ENCODE measurements at regions not wholly inside any gene's neighbourhood (a gene's known extent, or its start where the extent isn't known, plus 50 kb on each side); places are given as distances from the start of the nearest gene placed in this dataset.
"Not testable (repeated sequence)": the region's sequence is repeated elsewhere in the genome, so short reads cannot be mapped to it uniquely, and the experiment has no call there.

- no peak for FAIRE-seq
Measured at GRCh38 chr13:24931450-24932251, 164.3 kb upstream of the PABPC3 start.

GRCh38 chr13:24933106-24934023, 162.6 kb upstream of the PABPC3 start:
- not testable (repeated sequence) for FAIRE-seq

GRCh38 chr13:24934024-24934385, 161.9 kb upstream of the PABPC3 start:
- FAIRE-seq, result not testable (repeated sequence)

GRCh38 chr13:24938966-24939365, 157.0 kb upstream of the PABPC3 start:
- FAIRE-seq, result no peak

- not testable (repeated sequence) for FAIRE-seq
Measured at GRCh38 chr13:24941023-24941713, 154.8 kb upstream of the PABPC3 start.

DNA sequence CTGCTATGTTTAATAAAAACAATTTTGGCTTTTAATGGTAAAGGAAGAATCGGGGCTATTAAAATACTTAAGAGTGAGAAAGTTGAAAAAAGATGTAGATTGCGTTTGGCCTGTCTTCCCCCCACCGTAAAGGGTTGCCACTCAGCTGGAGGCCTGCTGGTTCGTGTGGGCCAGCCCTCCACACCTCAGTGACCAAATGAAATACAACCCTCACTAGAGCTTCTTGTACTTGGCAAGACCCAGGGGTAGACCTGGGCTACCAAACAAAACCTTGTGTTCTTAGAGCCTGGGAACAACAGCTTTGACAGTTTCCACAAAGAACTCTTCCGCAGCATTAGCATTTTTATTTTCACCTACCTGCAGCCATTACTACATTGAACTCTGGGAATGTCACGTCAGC, 152.8 kb upstream of the PABPC3 start:
- FAIRE-seq, result no peak

- not testable (repeated sequence) for FAIRE-seq
Measured at GRCh38 chr13:24944073-24944472, 151.9 kb upstream of the PABPC3 start.

DNA sequence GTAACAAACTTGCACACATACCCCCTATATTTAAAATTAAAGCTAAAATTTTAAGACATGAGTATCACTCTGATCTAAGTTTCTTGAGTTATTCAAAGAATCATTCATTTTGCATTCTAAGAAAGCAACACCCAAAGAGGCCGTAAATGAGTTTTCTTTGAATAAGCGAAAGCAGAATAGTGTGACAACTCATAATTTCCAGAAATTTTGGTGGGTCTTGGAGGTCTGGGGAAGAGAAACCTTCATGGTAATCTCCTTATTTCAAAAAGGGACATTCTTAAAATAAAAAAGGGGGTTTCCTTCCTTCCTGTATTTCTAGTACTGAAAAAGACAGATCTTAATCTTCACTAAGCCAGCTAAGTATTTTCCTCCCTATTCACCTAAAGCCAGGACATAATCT, 147.0 kb upstream of the PABPC3 start:
- FAIRE-seq, result not testable (repeated sequence)

DNA sequence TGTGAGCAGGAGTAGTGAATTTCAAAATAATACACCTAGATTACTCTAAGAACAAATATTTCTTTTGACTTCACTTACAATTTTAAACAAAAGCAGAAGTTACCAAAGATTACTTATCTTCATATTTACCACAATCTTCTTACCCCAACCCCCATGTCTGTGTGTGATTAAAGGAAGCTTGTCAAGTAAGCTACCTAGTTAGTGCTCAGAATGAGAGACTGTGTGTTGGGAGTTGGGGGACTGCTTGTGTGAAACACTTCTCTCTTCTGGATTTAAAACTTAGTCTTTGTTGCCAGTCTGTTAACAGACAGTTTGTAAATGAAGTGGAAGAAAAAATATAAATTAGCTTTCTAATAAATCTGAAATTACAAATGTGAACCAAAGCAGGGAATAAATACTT, 145.3 kb upstream of the PABPC3 start:
- not testable (repeated sequence) for FAIRE-seq

DNA sequence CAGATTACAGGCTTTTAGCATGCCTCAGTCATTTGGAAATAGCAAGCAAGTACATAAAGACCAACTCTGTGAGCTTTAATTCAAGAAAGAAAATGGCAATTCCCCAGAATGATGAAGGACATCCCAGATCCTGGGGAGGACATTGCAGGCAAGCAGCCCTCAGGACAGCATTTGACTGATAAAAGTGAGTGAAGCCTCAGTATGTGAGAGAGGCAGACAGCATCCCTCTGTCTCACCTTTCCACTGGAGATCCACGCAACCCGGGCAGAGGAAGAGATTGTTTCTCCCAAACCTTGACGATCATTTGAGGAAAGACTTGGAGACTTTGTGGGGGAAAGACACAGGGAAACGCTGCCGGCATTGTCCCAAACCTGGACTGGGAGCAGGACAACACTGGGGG, 128.0 kb upstream of the PABPC3 start:
- FAIRE-seq, result not testable (repeated sequence)

DNA sequence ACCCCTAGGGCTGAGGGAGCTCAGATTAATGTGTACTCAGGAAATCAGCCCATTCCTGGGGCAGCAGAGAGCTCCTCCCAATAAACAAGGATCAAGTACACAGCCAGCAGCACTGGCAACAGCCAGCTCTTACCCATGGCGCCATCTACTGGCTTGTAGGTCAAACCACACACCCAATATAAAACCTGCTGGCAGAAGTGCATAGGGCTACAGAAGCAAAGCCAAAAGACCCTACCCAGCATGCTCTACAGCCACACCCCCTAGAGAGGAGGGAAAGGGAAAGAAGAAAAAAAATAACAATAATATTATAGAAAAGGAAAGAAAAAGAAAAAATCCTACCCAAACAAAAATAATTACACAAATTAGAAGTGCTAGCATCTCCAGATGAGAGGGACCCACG, 127.5 kb upstream of the PABPC3 start:
- FAIRE-seq, result not testable (repeated sequence)

DNA sequence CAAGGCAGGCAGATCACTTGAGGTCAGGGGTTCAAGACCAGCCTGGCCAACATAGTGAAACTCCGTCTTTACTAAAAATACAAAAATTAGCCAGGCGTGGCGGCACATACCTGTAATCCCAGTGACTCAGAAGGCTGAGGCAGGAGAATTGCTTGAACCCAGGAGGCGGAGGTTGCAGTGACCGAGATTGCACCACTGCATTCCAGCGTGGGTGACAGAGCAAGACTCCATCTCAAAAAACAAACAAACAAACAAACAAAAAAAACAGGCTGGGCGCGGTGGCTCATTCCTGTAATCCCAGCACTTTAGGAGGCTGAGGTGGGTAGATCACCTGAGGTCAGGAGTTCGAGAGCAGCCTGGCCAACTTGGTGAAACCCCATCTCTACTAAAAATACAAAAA, 122.8 kb upstream of the PABPC3 start:
- FAIRE-seq, result not testable (repeated sequence)

DNA sequence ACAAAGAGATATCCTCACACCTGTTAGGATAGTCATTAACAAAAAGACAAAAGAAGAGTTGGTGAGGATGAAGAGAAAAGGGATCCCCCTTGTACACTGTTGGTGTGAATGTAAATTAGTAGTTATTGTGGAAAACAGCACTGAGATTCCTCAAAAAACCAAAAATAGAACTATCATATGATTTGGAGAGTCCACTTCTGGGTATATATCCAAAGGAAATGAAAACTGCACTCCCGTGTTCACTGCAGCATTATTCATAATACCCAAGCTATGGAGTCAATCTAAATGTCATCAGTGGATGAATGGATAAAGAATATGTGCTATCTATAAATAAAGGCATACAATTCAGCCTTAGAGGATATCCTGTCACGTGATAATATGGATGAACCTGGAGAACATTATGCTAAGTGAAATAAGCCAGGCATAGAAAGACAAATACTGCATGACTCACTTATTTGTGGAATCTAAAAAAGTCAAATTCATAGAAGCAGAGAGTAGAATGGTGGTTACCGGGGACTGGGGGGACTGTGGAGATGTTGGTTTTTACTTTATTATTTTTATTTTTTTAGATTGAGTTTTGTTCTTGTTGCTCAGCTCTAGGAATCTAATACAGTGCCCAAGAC, 114.6 kb upstream of the PABPC3 start:
- not testable (repeated sequence) for FAIRE-seq

- no peak for FAIRE-seq
Measured at GRCh38 chr13:24982333-24982999, 113.5 kb upstream of the PABPC3 start.

DNA sequence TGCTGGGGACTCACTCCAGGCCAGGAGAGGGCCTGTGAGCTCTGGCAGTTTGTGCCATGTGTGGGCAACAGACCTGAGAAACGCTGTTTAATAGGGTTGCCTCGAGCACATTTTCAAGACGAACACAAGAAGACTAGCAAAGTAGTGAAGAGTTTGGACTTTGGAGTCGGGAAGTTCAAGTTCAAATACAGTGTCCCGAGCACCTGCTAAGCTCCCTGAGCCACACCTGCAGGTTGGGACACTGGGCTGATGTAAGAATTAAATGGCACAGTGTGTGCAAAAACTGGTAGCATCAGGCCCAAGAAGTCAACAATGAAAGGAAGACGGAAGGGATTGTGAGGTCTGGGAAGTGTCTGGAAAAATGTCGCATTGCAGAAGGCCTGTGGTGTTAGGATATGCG, 112.8 kb upstream of the PABPC3 start:
- no peak for FAIRE-seq

GRCh38 chr13:24984134-24984533, 111.8 kb upstream of the PABPC3 start:
- no peak for FAIRE-seq

GRCh38 chr13:24985107-24985506, 110.8 kb upstream of the PABPC3 start:
- no peak for FAIRE-seq

- no peak for FAIRE-seq
Measured at GRCh38 chr13:24985896-24986295, 110.0 kb upstream of the PABPC3 start.

GRCh38 chr13:24986826-24987225, 109.1 kb upstream of the PABPC3 start:
- FAIRE-seq, result no peak

- not testable (repeated sequence) for FAIRE-seq
Measured at GRCh38 chr13:24989959-24990358, 106.0 kb upstream of the PABPC3 start.

DNA sequence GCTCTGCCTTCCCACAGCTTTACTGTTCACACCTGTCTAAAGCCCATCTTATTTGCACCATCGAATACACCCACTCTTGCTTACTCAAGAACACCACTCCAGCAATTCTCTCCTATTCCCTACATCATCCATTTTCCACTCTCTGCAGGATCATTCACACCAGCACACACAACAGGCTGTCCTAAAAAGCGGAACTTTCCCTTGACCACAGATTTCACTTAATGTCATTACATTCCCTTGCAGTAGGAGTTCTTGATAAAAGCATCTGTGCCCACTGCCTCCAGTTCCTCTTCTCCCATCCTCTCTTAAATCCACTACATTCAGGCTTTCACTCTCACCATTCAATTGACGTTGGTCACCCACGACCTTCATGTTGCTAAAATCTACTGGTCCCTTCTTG, 103.0 kb upstream of the PABPC3 start:
- FAIRE-seq, result not testable (repeated sequence)

DNA sequence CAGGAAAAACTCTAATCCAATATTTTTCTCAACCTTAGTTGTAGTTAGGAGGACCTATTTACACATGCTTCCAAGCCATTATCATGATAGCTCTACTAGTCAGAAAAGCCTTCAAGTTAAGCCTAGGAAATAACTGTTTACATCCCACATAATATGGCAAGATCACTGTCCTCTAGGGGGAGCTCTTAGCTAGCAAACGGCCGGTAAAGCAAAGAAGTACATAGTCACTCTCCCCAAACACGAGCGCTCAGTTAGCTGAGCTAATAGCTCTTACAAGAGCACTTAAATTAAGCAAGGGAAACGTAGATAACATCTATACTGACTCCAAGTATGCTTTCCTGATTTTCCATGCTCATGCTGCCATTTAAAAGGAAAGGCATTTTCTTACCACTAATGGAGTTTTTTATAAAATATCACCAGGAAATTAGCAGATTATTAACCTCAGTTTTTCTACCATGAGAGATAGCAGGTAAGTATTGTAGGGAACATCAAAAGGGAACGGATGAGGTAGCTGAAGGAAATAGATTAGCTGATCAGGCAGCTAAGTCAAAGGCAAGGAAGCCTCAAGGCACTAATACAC, 100.6 kb upstream of the PABPC3 start:
- FAIRE-seq, result no peak

All from endometrium (tissue), 2 donors.